GM21515 (cell line): ENCODE measurements at regions not wholly inside any gene's neighbourhood (a gene's known extent, or its start where the extent isn't known, plus 50 kb on each side); places are given as distances from the start of the nearest gene placed in this dataset.
"Not testable (repeated sequence)": the region's sequence is repeated elsewhere in the genome, so short reads cannot be mapped to it uniquely, and the experiment has no call there.

Experiments
- ATAC-seq: cut with Tn5 transposase; IDR thresholded peaks from one replicate; pipeline ENCODE4 v1.9.1; 2021; ENCODE audit not compliant: unreplicated experiment

DNA sequence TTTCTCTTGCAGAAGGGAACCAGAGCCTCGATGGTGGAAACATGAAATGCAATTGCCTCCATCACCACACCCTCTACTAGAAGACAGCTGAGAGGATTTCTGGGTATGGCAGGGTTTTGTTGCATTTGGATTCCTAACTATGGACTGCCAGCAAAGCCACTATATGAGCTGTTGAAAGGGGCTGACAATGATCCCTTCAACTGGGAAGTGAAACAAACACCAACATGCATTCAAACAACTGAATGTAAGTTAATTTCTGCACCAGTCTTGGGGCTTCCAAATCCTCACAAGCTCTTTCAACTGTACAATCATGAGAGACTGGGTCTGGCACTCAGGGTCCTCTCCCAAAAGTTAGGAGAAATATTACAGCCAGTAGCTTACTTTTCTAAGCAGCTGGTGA is 116.7 kb upstream of the PLCL2 start:
- ATAC-seq = no peak

DNA sequence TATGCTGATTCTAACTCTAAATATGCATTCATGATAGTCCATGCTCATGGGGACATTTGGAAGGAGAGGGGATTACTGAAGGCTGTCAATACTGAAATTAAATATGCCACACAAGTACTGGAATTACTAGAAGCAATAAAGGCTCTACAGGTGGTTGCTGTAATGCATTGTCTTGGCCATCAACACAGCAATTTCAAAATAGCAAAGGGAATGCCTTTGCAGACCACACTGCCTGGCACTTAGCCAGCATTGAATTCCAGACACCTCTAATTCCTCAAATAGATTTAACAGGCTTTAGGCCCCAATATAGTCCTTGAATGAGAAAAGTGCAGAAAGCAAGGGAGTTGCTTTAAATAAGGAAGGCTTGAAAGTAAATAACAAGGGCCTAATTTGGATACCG is 115.8 kb upstream of the PLCL2 start:
- no peak for ATAC-seq

DNA sequence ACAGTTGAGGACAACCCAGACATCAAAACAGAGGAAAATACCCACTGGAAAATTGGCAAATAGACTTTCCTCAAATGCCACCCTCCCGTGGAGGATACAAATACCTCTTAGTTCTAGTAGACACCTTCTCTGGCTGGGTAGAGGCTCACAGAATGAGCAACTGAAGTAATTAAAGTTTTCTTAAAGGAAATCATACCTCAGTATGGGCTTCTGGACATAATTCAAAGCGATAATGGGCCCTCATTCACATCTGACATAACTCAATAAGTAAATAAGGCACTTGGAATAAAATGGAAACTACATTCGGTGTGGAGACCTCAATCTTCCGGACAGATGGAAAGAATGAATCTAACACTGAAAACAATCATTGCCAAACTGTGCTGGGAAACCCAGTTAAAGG is 115.2 kb upstream of the PLCL2 start:
- ATAC-seq = no peak

DNA sequence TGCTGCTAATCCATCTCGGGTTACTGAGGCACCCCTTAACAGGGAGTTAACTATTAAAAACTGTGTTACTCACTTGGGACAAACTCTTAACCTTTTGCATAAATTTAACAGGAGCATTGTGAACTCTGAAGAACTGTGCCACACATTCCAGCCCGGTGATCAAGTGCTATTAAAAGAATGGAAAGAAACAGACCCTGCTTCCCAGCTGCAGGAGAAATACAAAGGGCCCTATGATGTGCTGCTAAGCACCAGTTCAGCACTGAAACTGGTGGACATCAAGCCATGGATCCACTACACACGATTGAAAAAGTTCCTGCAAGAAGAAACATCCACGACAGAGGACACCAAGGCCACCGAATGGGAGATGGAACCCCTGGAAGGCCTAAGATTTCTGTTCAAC is 114.7 kb upstream of the PLCL2 start:
- ATAC-seq = no peak

- ATAC-seq = no peak
These were observed 114.0 kb upstream of the PLCL2 start for GRCh38 chr3:16770792-16771191.

GRCh38 chr3:16773594-16773993 is 111.2 kb upstream of the PLCL2 start:
- not testable (repeated sequence) for ATAC-seq

- ATAC-seq = not testable (repeated sequence)
These were observed 110.2 kb upstream of the PLCL2 start for GRCh38 chr3:16774536-16774935.

DNA sequence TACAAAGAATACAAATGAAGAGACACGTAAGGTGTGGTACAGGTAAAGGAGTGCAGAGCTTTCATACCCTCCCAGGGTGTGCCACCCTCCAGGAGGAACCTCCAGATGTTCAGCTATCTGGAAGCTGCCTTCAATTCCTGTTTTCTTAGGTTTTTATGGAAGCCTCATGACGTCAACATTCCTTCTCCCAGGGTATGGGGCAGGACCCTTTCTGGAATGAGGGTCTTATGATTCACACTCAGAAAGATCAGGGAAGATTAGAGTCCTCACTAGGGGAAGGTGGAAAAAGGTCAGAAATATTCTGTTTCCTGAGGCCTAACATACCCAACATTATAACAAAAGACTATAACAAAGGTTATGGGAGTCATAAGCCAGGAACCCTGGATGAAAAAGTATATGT is 99.8 kb upstream of the PLCL2 start:
- no peak for ATAC-seq

- no peak for ATAC-seq
These were observed 99.3 kb upstream of the PLCL2 start for GRCh38 chr3:16785465-16785864.

- no peak for ATAC-seq
These were observed 96.2 kb upstream of the PLCL2 start for GRCh38 chr3:16788440-16789056.

DNA sequence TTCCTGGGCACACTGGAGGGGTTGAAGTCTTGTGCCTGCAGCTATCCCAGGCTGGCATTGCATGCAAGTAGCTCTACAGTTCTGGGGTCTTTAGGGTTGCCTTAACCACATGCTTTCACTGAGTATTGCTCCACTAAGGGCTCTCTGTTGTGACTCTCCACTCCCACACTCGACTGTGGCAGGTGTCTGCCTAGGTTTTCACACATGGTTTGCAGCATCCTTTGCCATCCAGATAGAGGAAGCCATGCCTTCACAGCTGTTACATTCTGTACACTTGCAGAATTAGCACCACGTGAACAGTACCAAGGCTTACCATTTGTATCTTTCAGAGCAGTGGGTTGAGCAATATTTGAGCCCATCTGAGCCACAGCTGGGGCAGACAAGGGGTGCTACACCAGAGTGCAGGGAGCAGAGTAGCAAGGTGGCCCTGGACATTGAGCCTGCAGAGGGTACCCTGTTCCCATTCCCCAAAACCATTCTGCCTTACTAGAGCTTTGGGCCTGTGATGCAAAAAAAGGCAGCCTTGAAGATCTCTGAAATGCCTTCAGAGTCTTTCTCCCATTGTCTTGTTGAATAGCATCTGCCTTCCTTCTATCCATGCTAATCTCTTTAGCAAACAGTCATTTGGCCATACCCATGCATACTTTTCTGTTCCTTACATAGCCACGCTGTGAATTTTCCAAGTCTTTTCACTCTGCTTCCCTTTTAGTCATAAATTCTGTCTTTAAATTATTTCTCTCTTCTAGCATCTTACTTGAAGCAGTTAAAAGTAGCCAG is 95.2 kb upstream of the PLCL2 start:
- ATAC-seq = no peak

DNA sequence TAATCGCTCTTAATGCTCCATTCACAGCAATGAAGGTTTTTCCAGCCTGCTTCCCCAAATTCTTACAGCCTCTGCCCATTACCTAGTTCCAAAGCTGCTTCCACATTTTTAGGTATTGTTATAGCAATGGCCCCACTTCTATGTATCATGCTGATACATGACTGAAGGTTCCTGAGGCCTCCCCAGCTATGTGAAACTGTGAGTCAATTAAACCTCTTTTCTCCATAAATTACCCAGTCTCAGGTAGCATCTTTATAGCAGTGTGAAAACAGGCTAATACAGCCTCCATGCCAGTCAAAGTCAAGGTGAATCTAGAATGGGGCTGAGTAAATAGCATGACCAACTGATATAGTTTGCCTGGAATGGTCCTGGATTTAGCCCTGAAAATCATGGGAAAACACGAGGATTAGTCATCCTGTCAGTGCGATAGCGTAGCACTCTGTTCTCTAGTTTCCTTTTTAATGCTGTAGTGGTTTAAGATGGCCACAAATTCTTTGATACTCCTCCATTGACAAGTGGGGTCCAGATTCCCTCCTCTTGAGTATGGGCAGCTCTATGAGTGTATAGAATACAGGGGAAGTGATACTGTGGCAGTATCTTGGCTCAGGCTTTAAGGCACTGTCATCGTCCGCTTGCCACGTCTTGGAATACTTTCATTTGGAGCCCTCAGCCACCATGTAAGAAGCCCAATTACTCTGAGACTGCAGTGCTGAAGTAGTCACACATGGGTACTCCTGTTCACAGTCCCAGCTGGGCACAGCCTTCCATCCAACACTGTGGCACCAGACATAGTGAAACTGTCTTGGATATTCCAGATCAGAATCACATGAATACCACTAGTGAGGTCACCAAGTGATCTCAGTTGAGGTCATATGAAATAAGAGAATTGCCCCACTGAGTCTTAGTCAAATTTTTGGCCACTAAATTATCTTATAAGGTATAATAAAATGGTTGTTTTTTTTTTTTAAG is 94.0 kb upstream of the PLCL2 start:
- no peak for ATAC-seq

DNA sequence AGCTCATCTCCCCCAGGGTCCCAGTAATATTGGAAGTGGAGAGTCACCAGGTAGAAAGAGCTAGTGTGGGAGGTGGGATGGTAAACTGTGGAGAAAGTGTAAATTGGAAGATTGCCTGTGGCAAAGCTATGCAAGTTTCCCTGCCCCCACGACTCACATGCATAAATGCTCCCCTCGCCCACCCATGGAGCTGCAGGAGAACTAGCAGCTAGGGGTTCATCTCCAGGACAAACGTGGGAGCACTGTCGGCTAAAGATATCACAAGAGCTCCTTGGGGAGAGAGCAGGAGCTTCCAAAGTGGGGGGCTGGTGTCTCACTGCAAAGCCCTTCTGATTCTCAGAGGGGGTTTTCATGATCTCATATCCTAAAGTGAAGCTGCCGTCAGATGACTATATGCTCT is 91.4 kb upstream of the PLCL2 start:
- ATAC-seq = no peak

DNA sequence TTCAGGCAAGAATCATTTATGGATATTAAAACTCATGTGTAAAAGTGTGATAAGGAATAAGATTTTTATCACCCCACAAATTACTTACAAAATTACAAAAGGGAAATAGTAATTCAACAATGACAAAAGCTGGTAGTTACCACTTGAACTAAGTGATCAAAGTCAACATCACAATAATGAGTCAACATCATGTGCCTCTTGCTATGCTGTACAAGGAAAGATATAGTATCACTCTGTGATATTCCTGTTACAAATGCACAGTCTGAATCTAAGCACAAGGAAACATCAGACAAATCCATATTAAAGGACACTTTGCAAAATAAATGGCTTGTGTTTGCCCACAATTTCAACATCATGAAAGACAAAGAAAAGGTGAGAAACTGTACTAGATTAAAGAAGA is 90.5 kb upstream of the PLCL2 start:
- ATAC-seq = no peak

DNA sequence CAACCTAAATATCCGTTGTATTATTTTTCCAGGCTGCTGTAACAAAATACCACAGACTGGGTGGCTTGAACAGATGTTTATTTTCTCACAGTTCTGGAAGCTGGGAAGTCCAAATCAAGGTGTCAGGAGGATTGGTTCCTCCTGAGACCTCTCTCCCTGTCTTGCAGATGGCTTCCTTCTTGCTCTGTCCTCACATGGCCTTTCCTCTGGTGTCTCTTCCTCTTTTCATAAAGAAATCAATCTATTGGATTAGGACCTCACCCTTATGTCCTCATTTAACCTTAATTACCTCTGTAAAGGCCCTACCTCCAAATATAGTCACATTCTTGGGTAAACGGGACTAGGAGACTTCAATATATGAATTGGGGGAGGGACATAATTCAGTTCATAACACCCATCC is 89.2 kb upstream of the PLCL2 start:
- ATAC-seq = no peak

DNA sequence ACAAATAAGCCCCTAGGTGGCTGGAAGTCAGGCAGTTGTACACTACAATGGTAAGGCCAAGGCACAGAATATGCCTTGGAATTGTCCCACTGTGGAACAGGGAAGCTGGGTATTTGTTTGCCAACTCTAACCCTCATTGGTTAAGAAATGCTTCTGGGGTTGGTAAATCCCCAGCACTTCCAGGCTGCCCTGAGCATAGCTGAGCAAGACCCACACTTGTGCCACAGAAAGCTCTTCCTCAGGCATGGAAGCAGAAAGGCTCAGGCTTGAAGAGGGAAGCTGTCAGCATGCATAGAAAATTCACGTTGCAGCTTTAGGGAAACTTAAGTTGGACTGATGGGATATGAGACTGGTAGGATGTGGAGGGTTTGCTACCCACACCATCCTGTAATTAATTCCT is 86.9 kb upstream of the PLCL2 start:
- ATAC-seq = no peak

GRCh38 chr3:16798738-16799137 is 86.0 kb upstream of the PLCL2 start:
- ATAC-seq = no peak

DNA sequence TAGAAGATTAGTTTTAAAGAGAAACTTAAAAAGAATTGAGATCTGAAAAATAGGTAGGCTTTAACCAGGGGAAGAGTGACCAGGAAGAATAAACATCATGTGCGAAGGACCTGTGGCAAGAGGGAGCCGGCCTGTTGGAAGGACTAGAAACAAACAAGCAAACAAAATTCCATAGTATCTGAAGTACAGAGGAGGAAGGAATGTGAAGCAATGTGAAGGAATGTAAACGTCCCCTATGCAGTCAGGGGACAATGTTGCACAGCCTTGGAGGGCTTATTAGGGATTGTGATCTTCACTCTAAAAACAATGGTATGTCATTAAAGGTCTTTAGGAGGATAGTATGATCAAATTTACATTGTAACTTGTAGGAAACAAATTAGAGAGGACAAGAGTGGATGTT is 84.4 kb upstream of the PLCL2 start:
- ATAC-seq = no peak

DNA sequence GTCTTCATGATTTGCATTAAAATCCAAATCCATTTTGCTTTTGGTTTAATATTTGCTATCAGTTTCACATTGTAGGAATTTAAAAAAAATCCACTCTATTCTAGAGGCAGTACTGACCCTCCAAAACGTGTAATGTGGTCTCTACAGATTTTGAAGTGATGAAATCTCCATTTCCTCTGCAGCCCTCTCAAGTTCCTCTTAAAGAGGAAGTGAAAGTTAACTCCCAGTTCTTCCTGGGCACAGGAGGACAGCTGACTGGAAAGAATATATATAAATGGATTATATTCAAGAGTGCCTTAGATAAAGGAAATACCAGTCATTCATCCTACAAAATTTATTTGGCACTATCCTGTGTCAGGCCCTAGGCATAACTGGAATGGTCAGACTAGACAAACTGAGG is 83.5 kb upstream of the PLCL2 start:
- no peak for ATAC-seq

DNA sequence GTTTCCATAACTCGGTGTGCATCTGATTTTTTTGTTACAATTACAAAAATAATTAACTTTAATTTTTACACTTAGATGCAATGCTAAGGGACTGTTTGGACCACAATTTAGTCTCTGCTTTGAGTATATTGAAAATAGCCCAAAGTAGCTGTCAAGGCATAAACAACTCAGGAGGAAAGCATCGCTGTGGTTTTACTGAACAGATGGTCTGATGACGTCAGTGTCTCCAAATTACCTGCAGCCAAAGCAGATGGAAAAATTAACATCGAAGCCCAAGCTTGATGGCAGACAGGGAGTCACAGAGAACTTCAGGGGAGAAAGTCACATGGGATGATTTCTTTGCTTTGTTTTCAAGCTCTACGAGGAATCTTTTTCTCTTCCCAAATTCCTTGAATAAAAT is 83.1 kb upstream of the PLCL2 start:
- ATAC-seq = no peak

DNA sequence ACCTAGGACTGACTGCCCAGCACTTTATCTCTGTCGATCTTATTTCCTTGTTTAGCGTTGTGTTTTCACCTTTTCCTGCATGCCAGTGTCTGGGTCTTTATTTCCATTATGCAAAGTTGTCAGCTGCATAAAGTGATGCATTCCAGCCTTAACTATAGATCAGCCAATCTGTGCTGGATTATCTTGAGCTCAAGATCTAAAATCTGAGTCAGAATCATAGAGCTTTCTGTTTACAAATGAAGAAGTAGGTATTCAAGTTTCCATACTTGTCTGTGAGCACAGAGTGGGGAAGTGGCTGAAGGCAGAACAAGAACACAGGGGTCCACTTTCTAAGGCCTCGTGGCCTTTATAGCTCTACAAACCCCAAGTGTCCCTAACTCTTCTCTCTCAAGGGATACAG is 82.4 kb upstream of the PLCL2 start:
- ATAC-seq = peak; percentile 72

DNA sequence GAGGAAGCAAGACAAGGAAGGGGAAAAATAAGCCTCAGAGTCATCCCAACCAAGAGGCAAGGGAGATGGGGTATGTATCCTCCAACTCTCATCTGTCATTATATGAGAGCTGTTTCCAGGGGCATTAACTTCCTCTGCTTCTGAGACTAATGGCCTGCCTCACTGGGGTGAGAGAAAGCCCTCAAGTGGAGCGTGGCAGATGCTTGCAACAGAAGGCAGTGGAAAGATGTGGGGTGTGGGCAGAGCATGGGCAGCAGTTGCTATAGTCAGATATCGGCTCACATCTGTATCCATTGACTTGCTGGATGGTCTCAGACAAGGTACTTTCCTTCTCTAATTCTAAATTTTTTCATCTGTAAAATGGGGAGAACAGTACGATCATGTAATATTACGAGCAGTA is 81.7 kb upstream of the PLCL2 start:
- ATAC-seq = no peak
